AG09309 (cell line): ENCODE measurements at regions not wholly inside any gene's neighbourhood (a gene's known extent, or its start where the extent isn't known, plus 50 kb on each side); places are given as distances from the start of the nearest gene placed in this dataset.

Source experiments
- DNase-seq: peaks from one replicate; pipeline ENCODE4 v3.0.0-alpha.2; 2010; ENCODE audit warnings: low read depth
- H3K4me3 ChIP-seq: 2 replicates; pipeline ENCODE4 v1.5.1; 2011; ENCODE audit warnings: mild to moderate bottlenecking, low read depth, low read length, moderate library complexity; ENCODE audit not compliant: control insufficient read depth
- TF ChIP-seq, protein P1 (sequence below): IDR thresholded peaks from 2 replicates; pipeline ENCODE4 v1.5.1; 2011; ENCODE audit warnings: mild to moderate bottlenecking, low read depth, low read length, inconsistent platforms; ENCODE audit not compliant: insufficient read depth, control insufficient read depth; ENCODE audit errors: missing control alignments

DNA sequence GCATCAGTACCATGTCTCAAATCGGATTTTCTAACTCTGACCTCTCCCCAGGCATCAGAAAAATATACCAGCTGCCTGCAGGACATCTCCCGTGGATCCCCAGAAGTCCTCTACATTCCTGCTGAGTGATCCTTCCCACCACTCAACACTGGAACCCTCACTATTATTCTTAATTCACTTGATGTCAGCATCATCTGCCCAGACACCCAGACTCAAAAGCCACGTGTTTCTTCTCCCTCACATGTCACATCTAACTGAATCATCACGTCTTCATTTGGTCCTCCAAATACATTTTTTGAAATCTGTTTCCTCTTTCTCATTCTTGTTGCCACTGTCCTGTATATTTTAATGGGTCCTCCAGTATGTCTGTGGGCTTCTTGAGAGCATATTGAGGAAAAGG lies 218.6 kb downstream of the HRH4 start:
- TF ChIP-seq, protein P1, sequence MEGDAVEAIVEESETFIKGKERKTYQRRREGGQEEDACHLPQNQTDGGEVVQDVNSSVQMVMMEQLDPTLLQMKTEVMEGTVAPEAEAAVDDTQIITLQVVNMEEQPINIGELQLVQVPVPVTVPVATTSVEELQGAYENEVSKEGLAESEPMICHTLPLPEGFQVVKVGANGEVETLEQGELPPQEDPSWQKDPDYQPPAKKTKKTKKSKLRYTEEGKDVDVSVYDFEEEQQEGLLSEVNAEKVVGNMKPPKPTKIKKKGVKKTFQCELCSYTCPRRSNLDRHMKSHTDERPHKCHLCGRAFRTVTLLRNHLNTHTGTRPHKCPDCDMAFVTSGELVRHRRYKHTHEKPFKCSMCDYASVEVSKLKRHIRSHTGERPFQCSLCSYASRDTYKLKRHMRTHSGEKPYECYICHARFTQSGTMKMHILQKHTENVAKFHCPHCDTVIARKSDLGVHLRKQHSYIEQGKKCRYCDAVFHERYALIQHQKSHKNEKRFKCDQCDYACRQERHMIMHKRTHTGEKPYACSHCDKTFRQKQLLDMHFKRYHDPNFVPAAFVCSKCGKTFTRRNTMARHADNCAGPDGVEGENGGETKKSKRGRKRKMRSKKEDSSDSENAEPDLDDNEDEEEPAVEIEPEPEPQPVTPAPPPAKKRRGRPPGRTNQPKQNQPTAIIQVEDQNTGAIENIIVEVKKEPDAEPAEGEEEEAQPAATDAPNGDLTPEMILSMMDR: no peak
- H3K4me3 ChIP-seq: no peak overlapping the region
- DNase-seq: no peak

DNA sequence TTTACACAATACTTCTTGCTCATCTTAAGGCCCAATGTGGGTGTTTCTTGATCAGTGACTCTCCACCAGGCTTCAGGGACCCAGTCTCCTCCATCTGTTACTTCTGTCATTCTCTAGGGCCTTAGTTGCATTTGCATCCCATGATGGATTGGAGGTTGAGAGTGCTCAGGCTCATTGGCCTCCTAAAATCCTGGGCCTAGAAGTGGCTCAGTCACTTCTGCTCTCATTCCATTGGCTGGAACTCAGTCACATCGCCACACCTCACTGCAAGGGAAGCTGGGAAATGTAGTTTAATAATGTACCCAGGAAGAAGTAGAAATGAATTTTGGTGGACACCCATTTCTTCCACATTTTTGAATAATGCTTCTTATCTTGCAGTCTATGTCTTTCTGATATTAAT lies 223.5 kb downstream of the HRH4 start:
- H3K4me3 ChIP-seq: no peak overlapping the region
- TF ChIP-seq, protein P1: no peak
- no peak for DNase-seq

DNA sequence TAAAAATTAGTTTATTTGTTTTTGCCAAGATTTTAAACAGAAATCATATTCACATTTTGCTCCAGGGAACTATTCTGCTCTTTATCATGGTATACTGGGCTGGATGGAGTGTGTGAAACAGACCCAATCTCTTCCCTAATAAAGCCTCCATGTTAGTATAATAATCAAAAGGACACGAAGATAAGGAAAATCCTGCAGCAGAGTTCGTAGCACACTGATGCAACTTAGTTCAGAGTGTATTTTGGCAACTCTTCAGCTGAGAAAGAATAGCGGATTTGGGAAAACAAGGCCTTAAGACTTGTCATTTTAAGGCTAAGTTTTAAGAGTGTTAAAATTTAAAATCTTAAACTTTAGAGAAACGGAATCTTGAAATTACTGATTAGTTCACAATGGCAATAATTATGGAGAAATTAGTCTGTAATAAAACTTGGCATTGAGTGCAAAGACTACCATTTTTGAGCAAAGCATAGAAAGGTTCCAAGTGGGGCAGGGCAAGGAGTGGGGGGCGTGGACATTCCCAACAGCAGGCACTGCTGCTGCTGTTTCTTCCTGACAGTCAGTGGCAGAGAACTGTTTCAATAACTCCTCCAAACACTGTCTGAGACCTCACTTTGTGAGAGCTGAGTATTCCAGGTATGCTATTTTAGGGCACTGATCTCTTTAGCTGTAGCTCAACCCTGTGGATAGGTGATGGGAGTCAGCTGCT lies 225.0 kb downstream of the HRH4 start:
- no peak for DNase-seq
- H3K4me3 ChIP-seq: no peak overlapping the region
- TF ChIP-seq, protein P1: no peak

DNA sequence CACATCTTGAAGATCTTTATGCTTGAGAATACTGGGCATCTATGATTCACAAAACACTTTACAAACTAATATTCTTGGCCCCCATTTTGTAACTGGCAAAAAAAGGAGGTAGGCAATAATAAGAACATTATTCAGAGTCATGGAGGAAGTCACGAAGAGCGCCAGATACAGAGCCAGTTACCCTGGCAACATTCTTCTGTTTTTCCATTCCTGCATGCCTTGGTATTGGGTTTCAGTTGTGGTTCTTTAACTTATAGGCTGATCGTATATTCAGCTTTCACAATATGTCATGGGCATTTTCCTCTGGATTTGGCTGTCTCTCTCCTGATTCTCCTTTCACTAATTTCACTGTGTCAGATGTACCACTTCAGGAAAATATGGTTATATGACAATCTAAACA lies 234.7 kb downstream of the HRH4 start:
- DNase-seq: no peak
- TF ChIP-seq, protein P1: no peak
- H3K4me3 ChIP-seq: no peak overlapping the region

DNA sequence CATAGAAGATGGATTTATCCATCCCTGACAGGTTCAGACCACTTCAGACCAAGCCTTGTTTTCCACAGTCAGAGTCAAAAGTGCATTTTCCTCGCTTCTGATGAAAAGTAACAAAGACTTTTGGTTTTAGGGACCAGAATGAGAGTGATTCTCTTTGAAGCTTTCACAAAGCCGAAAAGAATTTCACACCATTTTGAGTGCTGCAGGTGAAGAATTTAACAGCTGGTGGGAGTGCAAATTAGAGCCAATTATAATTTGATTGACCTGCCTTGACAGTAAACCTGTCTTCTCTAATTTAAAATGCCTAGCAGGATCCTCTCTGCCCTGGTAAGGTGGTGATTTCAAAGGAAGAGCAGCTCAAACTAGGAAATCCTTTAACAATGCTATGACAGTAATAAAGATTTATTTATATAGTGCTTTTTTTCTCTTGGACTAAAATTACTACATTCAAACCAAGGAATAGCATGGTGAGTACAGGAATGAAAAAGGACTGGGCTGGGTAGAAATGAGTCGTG lies 241.6 kb downstream of the HRH4 start:
- no peak overlapping the region for H3K4me3 ChIP-seq
- no peak for DNase-seq
- TF ChIP-seq, protein P1: no peak

DNA sequence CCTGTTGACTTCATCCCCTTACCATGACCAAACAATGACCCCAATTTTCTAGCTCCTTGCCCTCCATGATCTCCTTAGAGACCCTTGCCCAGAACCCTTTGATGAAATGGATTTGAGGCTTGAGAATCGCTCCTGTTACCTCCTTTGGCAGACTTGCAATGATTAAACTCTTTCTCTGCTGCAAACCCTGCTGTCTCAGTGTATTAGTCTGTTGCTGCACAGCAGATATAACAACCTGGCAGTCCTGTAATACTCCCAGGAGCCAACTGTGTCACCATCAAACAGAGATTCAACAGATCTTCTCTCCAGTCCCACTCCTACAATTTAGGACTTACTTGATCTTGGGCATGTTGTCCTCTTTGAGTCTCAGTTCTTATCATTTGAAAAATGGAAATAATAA lies 242.9 kb downstream of the HRH4 start:
- no peak for DNase-seq
- H3K4me3 ChIP-seq: no peak overlapping the region
- TF ChIP-seq, protein P1: no peak
